Parathyroid adenoma (tissue), 2 donors: ENCODE measurements at regions not wholly inside any gene's neighbourhood (a gene's known extent, or its start where the extent isn't known, plus 50 kb on each side); places are given as distances from the start of the nearest gene placed in this dataset.

Source experiments
- H2AFZ ChIP-seq: fragments of 300-600 bp; sonication (generic); one replicate; pipeline ENCODE4 v1.7.0; 2017; ENCODE audit warnings: antibody characterized with exemption, mild to moderate bottlenecking
- H3K27ac ChIP-seq: fragments of 300-600 bp; sonication (generic); one replicate; pipeline ENCODE4 v1.7.0; 2017
- H3K27me3 ChIP-seq: fragments of 300-600 bp; sonication (generic); one replicate; pipeline ENCODE4 v1.7.0; 2017; ENCODE audit warnings: low read length; ENCODE audit not compliant: control insufficient read depth, insufficient read depth
- H3K36me3 ChIP-seq: fragments of 300-600 bp; sonication (generic); one replicate; pipeline ENCODE4 v1.7.0; 2017; ENCODE audit warnings: low read length; ENCODE audit not compliant: control insufficient read depth, insufficient read depth
- H3K4me1 ChIP-seq: fragments of 300-600 bp; sonication (generic); one replicate; pipeline ENCODE4 v1.7.0; 2017; ENCODE audit warnings: control low read depth
- H3K4me2 ChIP-seq: fragments of 300-600 bp; sonication (generic); one replicate; pipeline ENCODE4 v1.7.0; 2017; ENCODE audit warnings: low read length
- H3K4me3 ChIP-seq: fragments of 300-600 bp; sonication (generic); one replicate; pipeline ENCODE4 v1.7.0; 2017; ENCODE audit warnings: low read depth, low read length
- H3K79me2 ChIP-seq: fragments of 300-600 bp; sonication (generic); one replicate; pipeline ENCODE4 v1.7.0; 2017; ENCODE audit warnings: control low read depth
- H3K9ac ChIP-seq: fragments of 300-600 bp; sonication (generic); one replicate; pipeline ENCODE4 v1.7.0; 2017; ENCODE audit warnings: mild to moderate bottlenecking
- H3K9me3 ChIP-seq: fragments of 300-600 bp; sonication (generic); one replicate; pipeline ENCODE4 v1.7.0; 2017; ENCODE audit warnings: low read length; ENCODE audit not compliant: control insufficient read depth
- CTCF ChIP-seq: fragments of 300-600 bp; sonication (generic); IDR thresholded peaks from one replicate; pipeline ENCODE4 v1.7.0; 2017; ENCODE audit warnings: antibody characterized with exemption, mild to moderate bottlenecking
- donor health status: primary hyperparathyroidism.

DNA sequence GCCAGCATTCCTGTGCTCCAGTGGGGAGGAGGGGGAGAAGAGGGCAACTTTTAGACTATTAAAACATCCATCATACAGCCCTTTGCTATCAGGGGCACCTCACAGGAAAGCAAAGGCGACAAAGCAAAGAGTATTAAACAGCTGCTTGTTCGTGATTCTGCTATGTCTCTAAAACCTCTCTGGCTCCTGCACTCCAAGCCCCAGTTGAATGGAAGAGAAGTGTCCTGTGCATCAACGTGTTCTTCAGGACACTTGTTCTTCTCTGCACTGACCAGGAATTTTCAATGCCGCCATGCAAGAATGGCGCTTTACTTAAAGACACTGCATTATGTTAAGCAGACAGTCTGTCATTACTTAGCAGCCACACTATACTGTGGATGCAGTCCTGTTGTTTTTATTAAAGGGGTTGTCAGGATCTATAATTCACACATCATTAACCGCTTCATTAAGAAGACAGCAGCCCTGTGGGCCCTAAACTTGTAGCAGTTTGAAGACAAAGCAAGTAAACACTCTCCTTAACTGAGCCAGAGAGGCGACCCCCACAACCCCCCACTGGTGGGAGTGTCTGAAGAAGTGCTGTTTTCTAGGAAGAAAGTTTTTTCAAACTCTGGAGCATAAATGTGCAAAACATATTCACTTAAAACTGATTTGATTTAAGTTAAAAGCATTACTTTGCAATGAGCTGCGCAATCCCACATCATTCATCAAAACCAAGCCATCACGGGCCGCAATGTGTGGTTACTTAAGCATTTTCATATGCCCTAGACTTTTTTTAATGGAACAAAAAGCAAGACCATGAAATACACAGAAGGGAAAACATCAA is 164.5 kb downstream of the ZNF608 start:
- Histone ChIP-seq H3K9me3 (no peaks in the 10 kb centered on the region), H3K9ac (no peak overlapping the region), H3K4me3 (no peak overlapping the region), H3K79me2 (no peaks in the 10 kb centered on the region), H3K27me3 (no peaks in the 10 kb centered on the region), H3K27ac (no peak overlapping the region), H3K4me1 (no peaks in the 10 kb centered on the region), H3K36me3 (no peaks in the 10 kb centered on the region), H3K4me2 (no peak overlapping the region), H2AFZ (no peak overlapping the region)
- no peak for TF ChIP-seq CTCF

GRCh38 chr5:124580925-124581737 is 165.3 kb downstream of the ZNF608 start:
- Histone ChIP-seq H3K9ac (no peak overlapping the region), H3K4me3 (no peak overlapping the region), H3K27ac (no peak overlapping the region)

DNA sequence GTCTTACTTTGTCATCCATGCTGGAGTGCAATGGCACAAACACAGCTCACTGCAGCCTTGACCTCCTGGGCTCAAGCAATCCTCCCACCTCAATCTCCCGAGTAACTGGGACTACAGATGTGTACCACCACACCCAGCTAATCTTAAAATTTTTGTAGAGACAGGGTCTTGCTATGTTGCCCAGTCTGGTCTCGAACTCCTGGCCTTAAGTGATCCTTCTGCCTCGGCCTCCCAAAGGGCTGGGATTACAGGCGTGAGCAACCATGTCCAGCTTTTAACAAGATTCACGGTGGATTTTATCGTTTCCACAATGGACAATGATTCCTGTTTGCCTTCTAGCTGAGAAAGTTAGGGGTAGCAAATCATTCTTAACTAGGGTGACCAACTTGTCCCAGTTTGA is 165.9 kb downstream of the ZNF608 start:
- H3K36me3 ChIP-seq = no peaks in the 10 kb centered on the region
- no peak for TF ChIP-seq CTCF
- H3K4me1 ChIP-seq = no peaks in the 10 kb centered on the region
- no peak overlapping the region for H3K27ac ChIP-seq
- no peaks in the 10 kb centered on the region for H3K79me2 ChIP-seq
- no peak overlapping the region for H3K9ac ChIP-seq
- no peak overlapping the region for H2AFZ ChIP-seq
- no peak overlapping the region for H3K4me3 ChIP-seq
- H3K27me3 ChIP-seq = no peaks in the 10 kb centered on the region
- H3K4me2 ChIP-seq = no peak overlapping the region
- H3K9me3 ChIP-seq = no peaks in the 10 kb centered on the region

More at GRCh38 chr5:124580925-124581737, 165.3 kb downstream of the ZNF608 start:
- TF ChIP-seq CTCF = no peak
- H2AFZ ChIP-seq = no peak overlapping the region
- no peaks in the 10 kb centered on the region for H3K27me3 ChIP-seq
- H3K4me2 ChIP-seq = no peak overlapping the region
- no peaks in the 10 kb centered on the region for H3K36me3 ChIP-seq
- no peaks in the 10 kb centered on the region for H3K79me2 ChIP-seq
- no peaks in the 10 kb centered on the region for H3K9me3 ChIP-seq
- H3K4me1 ChIP-seq = no peaks in the 10 kb centered on the region

DNA sequence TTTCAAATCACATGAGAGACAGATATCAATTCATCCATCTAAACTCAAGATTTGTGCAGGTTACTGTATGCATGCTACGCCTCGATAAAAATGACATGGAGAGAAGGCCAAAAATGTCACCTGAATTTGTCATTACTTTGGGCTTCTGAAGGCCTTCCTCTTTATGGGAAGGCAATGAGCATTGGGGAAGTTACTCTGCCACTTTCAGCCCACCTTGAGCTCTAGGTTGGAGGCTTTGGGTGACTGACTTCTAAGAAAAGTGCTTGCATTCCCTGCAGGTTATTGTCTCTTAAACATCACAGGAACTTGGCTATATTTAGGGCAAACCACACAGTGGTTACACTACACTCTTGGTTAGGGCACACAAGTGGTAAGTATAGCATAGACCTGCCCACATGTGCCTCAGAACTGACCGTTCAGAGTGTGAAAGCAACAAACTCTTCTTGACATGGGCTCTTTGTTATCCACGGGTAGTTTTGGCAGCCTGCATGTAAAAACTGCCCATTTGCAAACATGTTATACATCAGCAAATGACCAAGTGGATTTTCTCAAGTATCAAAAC is 169.5 kb downstream of the ZNF608 start:
- H2AFZ ChIP-seq = no peak overlapping the region
- no peak overlapping the region for H3K4me3 ChIP-seq
- H3K4me2 ChIP-seq = no peak overlapping the region
- H3K9ac ChIP-seq = no peak overlapping the region
- no peaks in the 10 kb centered on the region for H3K36me3 ChIP-seq
- TF ChIP-seq CTCF = no peak
- H3K4me1 ChIP-seq = peaks cover 9% of the 10 kb centered on the region
- no peak overlapping the region for H3K27ac ChIP-seq
- H3K9me3 ChIP-seq = no peaks in the 10 kb centered on the region
- no peaks in the 10 kb centered on the region for H3K27me3 ChIP-seq
- no peaks in the 10 kb centered on the region for H3K79me2 ChIP-seq
